GM19239 (cell line): ENCODE measurements at regions not wholly inside any gene's neighbourhood (a gene's known extent, or its start where the extent isn't known, plus 50 kb on each side); places are given as distances from the start of the nearest gene placed in this dataset.
"Not testable (repeated sequence)": the region's sequence is repeated elsewhere in the genome, so short reads cannot be mapped to it uniquely, and the experiment has no call there.

Source experiments
- DNase-seq: peaks from one replicate; pipeline ENCODE4 v3.0.0; 2011; ENCODE audit warnings: low spot score; ENCODE audit not compliant: insufficient read length
- FAIRE-seq: peaks from 2 replicates; lab custom pipeline; 2011; peaks lifted over from hg19 to GRCh38; lab: Jason Lieb, UNC

GRCh38 chr6:164640956-164641355 is 668.4 kb downstream of the C6orf118 start:
- DNase-seq: no peak
- no peak for FAIRE-seq

GRCh38 chr6:164628302-164628931 is 681.0 kb downstream of the C6orf118 start:
- no peak for FAIRE-seq

GRCh38 chr6:164616917-164617524 is 692.4 kb downstream of the C6orf118 start:
- FAIRE-seq (no peak), DNase-seq (no peak)

More at GRCh38 chr6:164628302-164628931, 681.0 kb downstream of the C6orf118 start:
- DNase-seq: no peak

GRCh38 chr6:164612751-164613150 is 696.7 kb downstream of the C6orf118 start:
- no peak for DNase-seq
- FAIRE-seq: no peak

GRCh38 chr6:164610859-164611258 is 698.5 kb downstream of the C6orf118 start:
- not testable (repeated sequence) for DNase-seq
- FAIRE-seq: peak; percentile 96

- not testable (repeated sequence) for DNase-seq, FAIRE-seq
Measured at GRCh38 chr6:164602415-164602814, 707.0 kb downstream of the C6orf118 start.

GRCh38 chr6:164581563-164581962 is 727.8 kb downstream of the C6orf118 start:
- DNase-seq: no peak
- no peak for FAIRE-seq

GRCh38 chr6:164579035-164579434 is 730.4 kb downstream of the C6orf118 start:
- DNase-seq: no peak
- no peak for FAIRE-seq

GRCh38 chr6:164578616-164579015 is 730.8 kb downstream of the C6orf118 start:
- DNase-seq (no peak), FAIRE-seq (no peak)

GRCh38 chr6:164570801-164571200 is 738.6 kb downstream of the C6orf118 start:
- FAIRE-seq (no peak), DNase-seq (no peak)

- no peak for FAIRE-seq
- DNase-seq: no peak
Measured at GRCh38 chr6:164569509-164569908, 739.9 kb downstream of the C6orf118 start.

- no peak for DNase-seq
Measured at GRCh38 chr6:164563924-164564323, 745.5 kb downstream of the C6orf118 start.

GRCh38 chr6:164561656-164562055 is 747.7 kb downstream of the C6orf118 start:
- FAIRE-seq (no peak), DNase-seq (no peak)

More at GRCh38 chr6:164563924-164564323, 745.5 kb downstream of the C6orf118 start:
- FAIRE-seq: no peak

- FAIRE-seq (no peak), DNase-seq (no peak)
Measured at GRCh38 chr6:164554700-164555476, 754.5 kb downstream of the C6orf118 start.

- FAIRE-seq: no peak
- no peak for DNase-seq
Measured at GRCh38 chr6:164554226-164554625, 755.2 kb downstream of the C6orf118 start.

- FAIRE-seq: no peak
- no peak for DNase-seq
Measured at GRCh38 chr6:164551706-164552105, 757.7 kb downstream of the C6orf118 start.

GRCh38 chr6:164547076-164547475 is 762.3 kb downstream of the C6orf118 start:
- DNase-seq (no peak), FAIRE-seq (no peak)

- DNase-seq (no peak), FAIRE-seq (no peak)
Measured at GRCh38 chr6:164546263-164546662, 763.1 kb downstream of the C6orf118 start.

- FAIRE-seq (no peak), DNase-seq (no peak)
Measured at GRCh38 chr6:164534070-164534766, 775.2 kb downstream of the C6orf118 start.

GRCh38 chr6:164533045-164533362 is 776.4 kb downstream of the C6orf118 start:
- no peak for FAIRE-seq
- no peak for DNase-seq
